Smooth muscle cell (in vitro differentiated cells): ENCODE measurements at regions not wholly inside any gene's neighbourhood (a gene's known extent, or its start where the extent isn't known, plus 50 kb on each side); places are given as distances from the start of the nearest gene placed in this dataset.

ENCODE experiments used
- DNase-seq: peaks from one replicate; lab custom pipeline; 2025; ENCODE audit not compliant: unreplicated experiment; lab: John Stamatoyannopoulos, UW
- H2AFZ ChIP-seq: fragments of 200-600 bp; sonication (generic); 2 replicates; pipeline ENCODE4 v1.6.0; 2016; ENCODE audit warnings: antibody characterized with exemption, low read depth, mild to moderate bottlenecking
- H3F3A ChIP-seq: fragments of 200-600 bp; sonication (generic); 2 replicates; pipeline ENCODE4 v1.6.0; 2017; ENCODE audit warnings: antibody characterized with exemption, low read depth
- H3K27ac ChIP-seq: fragments of 200-600 bp; sonication (generic); 2 replicates; pipeline ENCODE4 v1.5.1; 2016; ENCODE audit warnings: low read depth, mild to moderate bottlenecking
- H3K27me3 ChIP-seq: fragments of 200-600 bp; sonication (generic); 2 replicates; pipeline ENCODE4 v1.6.1; 2016; ENCODE audit warnings: low read depth, mild to moderate bottlenecking
- H3K36me3 ChIP-seq: fragments of 200-600 bp; sonication (generic); 2 replicates; pipeline ENCODE4 v1.5.1; 2016; ENCODE audit warnings: low read depth
- H3K4me1 ChIP-seq: fragments of 200-600 bp; sonication (generic); 2 replicates; pipeline ENCODE4 v1.5.1; 2016; ENCODE audit warnings: low read depth
- H3K4me2 ChIP-seq: fragments of 200-600 bp; sonication (generic); 2 replicates; pipeline ENCODE4 v1.6.0; 2016; ENCODE audit warnings: mild to moderate bottlenecking
- H3K4me3 ChIP-seq: fragments of 200-600 bp; sonication (generic); 2 replicates; pipeline ENCODE4 v1.5.1; 2016; ENCODE audit warnings: mild to moderate bottlenecking
- H3K79me2 ChIP-seq: fragments of 200-600 bp; sonication (generic); 2 replicates; pipeline ENCODE4 v1.6.0; 2016; ENCODE audit warnings: low read depth, mild to moderate bottlenecking
- H3K9ac ChIP-seq: fragments of 200-600 bp; sonication (generic); 2 replicates; pipeline ENCODE4 v1.6.0; 2016; ENCODE audit warnings: low read depth
- H3K9me3 ChIP-seq: fragments of 200-600 bp; sonication (generic); replicated peaks from 2 replicates; pipeline ENCODE4 v1.5.1; 2016; ENCODE audit warnings: low read depth
- H4K20me1 ChIP-seq: fragments of 200-600 bp; sonication (generic); 2 replicates; pipeline ENCODE4 v1.6.0; 2016; ENCODE audit warnings: low read depth
- CTCF ChIP-seq: fragments of 200-600 bp; sonication (generic); IDR thresholded peaks from 2 replicates; pipeline ENCODE4 v1.5.1; 2017; ENCODE audit warnings: borderline replicate concordance, mild to moderate bottlenecking, antibody characterized with exemption; ENCODE audit not compliant: insufficient read depth, poor library complexity, severe bottlenecking
- WGBS: methylation state at CpG from one replicate; pipeline ENCODE4 v1.1.7; 2016; ENCODE audit warnings: low lambda C conversion rate; 5-methylcytosine and 5-hydroxymethylcytosine counted together

GRCh38 chr11:82601711-82602110, 132.0 kb downstream of the FAM181B start:
- WGBS: 81% methylated on average over 1 of the region's 1 CpG
- H3K36me3 ChIP-seq: no peaks in the 10 kb centered on the region
- no peak for DNase-seq

GRCh38 chr11:82599836-82600235, 133.8 kb downstream of the FAM181B start:
- Histone ChIP-seq H3K9me3 (no peaks in the 10 kb centered on the region), H3K36me3 (no peaks in the 10 kb centered on the region), H3K27ac (no peak overlapping the region), H4K20me1 (no peaks in the 10 kb centered on the region), H3F3A (no peaks in the 10 kb centered on the region), H3K9ac (no peak overlapping the region), H3K79me2 (no peaks in the 10 kb centered on the region), H3K4me2 (no peak overlapping the region), H3K4me1 (no peaks in the 10 kb centered on the region), H3K27me3 (peaks cover 3% of the 10 kb centered on the region), H3K4me3 (no peak overlapping the region), H2AFZ (no peak overlapping the region)
- no peak for DNase-seq
- TF ChIP-seq CTCF: no peak
- 83% methylated on average over 2 of the region's 2 CpGs for WGBS

More at GRCh38 chr11:82601711-82602110, 132.0 kb downstream of the FAM181B start:
- H3K4me3 ChIP-seq: no peak overlapping the region
- no peaks in the 10 kb centered on the region for H4K20me1 ChIP-seq
- H3K27ac ChIP-seq: no peak overlapping the region
- H3K9me3 ChIP-seq: no peaks in the 10 kb centered on the region
- H3K9ac ChIP-seq: no peak overlapping the region
- no peaks in the 10 kb centered on the region for H3K4me1 ChIP-seq
- no peaks in the 10 kb centered on the region for H3K79me2 ChIP-seq
- peaks cover 3% of the 10 kb centered on the region for H3K27me3 ChIP-seq
- no peak for TF ChIP-seq CTCF
- no peaks in the 10 kb centered on the region for H3F3A ChIP-seq
- no peak overlapping the region for H3K4me2 ChIP-seq
- no peak overlapping the region for H2AFZ ChIP-seq

- Histone ChIP-seq H3F3A (no peaks in the 10 kb centered on the region), H3K9ac (no peak overlapping the region), H3K27me3 (no peaks in the 10 kb centered on the region), H3K36me3 (no peaks in the 10 kb centered on the region), H4K20me1 (no peaks in the 10 kb centered on the region), H3K4me3 (no peak overlapping the region), H2AFZ (no peak overlapping the region), H3K4me1 (no peaks in the 10 kb centered on the region), H3K27ac (no peak overlapping the region), H3K79me2 (no peaks in the 10 kb centered on the region), H3K9me3 (no peaks in the 10 kb centered on the region), H3K4me2 (no peak overlapping the region)
- WGBS: 54% methylated on average over 3 of the region's 3 CpGs
- no peak for DNase-seq
- no peak for TF ChIP-seq CTCF
These were observed 147.1 kb downstream of the FAM181B start for GRCh38 chr11:82586581-82586980.

GRCh38 chr11:82577246-82577645, 156.4 kb downstream of the FAM181B start:
- H3K9me3 ChIP-seq: no peaks in the 10 kb centered on the region
- H4K20me1 ChIP-seq: no peaks in the 10 kb centered on the region
- H3K4me2 ChIP-seq: no peak overlapping the region
- no peak for TF ChIP-seq CTCF
- no peaks in the 10 kb centered on the region for H3F3A ChIP-seq
- H3K4me1 ChIP-seq: no peaks in the 10 kb centered on the region
- 76% methylated on average over 5 of the region's 5 CpGs for WGBS
- H3K4me3 ChIP-seq: no peak overlapping the region
- DNase-seq: no peak
- H3K9ac ChIP-seq: no peak overlapping the region
- no peaks in the 10 kb centered on the region for H3K79me2 ChIP-seq
- no peak overlapping the region for H3K27ac ChIP-seq
- peaks cover 5% of the 10 kb centered on the region for H3K27me3 ChIP-seq
- no peak overlapping the region for H2AFZ ChIP-seq
- H3K36me3 ChIP-seq: no peaks in the 10 kb centered on the region
